ENCODE measurements at regions not wholly inside any gene's neighbourhood (a gene's known extent, or its start where the extent isn't known, plus 50 kb on each side); places are given as distances from the start of the nearest gene placed in this dataset.

DNA sequence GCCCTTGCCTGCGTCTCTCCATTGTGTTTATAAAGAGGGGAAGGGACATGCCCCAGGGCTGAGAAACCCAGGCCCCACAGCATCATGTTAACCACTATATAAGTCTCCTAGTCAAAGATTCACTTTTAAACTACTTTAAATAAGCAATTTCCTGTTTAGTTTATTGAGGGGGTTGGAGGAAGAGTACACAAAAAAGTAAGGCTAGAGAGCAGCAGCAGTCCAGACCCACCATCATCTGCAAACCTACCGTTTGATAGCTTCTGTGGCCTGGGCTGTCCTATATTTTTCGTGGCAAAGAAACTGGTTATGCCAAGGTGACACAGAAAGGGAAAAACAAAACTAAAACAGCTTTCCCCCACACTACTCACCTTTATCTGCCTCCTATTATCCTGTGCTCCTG is 646.1 kb downstream of the IRS1 start:
- DNase-seq = no peak

DNA sequence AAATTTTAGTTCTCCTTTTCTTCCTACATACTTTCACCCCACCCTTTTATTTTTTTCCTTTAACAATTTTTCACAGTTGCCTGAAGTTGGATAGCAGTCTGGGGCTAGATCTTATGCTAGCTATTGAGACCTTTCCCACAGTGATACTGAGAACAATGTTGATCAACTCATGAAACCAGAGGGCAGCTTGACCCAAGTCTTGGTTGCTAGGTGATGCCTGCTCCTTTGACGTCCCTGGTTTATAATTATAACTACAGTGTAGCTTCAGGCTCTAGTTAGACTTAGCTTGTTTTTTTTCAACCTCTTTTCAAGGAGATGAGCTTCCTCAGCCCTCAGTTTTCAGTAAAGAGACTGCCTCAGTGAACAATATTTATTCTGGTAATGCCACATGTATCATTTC is 648.5 kb downstream of the IRS1 start:
- DNase-seq = no peak

DNA sequence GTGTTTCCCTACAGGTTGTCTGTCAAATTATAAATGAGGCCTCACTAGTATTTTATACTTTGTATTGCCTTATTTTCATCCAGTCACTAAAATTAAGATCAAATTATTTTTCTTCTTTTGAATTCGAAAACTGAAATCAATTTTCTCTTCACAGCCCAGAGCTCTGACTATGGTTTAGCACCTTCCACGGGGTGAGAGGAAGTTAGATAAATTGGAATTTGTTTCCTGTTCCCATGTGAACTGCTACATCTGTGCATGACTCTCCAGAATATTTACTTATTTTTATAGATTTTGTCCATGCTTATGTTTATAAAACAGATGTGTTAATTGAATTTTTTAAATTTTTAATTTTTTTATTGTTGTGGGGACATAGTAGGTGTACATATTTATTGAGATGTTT is 656.5 kb downstream of the IRS1 start:
- DNase-seq = no peak

DNA sequence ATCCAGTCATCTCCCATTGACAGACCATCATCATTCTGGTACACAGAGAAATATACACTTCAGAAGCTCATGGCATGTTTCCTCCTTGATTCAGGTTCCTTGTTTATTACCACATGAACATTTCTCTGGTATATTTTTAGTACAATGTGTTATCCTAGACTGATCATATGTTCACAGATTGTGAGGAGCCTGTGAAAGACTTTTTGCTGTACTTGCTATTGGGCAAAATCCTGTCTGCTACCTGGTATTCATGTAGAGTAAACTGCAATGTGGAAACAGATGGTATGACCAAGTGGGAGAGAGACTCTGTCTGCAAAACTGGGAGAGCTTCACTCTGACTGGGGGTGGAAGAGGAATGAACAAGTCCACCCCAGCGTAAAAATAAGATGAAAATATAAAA is 657.2 kb downstream of the IRS1 start:
- DNase-seq = no peak

DNA sequence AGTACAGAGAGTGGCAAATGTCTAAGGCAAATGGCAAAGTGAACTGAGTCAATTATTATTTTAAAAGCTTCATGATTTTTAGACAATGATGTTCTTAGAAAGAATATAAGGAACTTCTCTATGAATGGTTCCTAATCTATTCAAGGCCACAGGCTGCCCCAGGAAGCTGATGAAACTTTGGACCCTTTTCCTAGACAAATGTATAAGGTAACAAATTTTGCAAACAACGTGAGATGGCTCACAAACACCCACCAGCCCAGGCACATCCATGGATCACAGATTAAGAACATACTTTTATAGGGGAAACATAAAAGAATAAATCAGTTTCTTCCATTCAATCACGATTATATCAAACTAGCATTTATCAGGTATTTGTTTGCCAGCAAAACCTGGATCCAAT is 659.0 kb downstream of the IRS1 start:
- no peak for DNase-seq

DNA sequence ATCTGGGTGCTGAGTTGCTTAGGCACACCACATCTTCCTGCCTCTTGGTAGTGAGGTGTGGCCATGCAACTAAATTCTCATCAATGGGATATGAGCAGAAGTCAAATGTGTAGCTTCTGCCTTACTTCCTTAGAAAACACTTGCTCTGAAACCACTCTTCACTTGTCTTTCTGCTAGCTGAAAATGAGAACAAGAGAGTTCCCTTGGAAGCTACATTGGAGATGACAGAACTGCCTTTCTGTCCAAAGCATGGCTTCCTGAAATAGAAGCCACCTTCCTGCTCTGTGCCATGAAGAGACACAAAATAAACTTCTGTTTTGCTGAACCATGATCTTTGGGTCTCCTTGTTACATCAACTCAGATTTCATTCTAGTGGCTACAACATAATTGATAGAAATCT is 659.9 kb downstream of the IRS1 start:
- DNase-seq = no peak

DNA sequence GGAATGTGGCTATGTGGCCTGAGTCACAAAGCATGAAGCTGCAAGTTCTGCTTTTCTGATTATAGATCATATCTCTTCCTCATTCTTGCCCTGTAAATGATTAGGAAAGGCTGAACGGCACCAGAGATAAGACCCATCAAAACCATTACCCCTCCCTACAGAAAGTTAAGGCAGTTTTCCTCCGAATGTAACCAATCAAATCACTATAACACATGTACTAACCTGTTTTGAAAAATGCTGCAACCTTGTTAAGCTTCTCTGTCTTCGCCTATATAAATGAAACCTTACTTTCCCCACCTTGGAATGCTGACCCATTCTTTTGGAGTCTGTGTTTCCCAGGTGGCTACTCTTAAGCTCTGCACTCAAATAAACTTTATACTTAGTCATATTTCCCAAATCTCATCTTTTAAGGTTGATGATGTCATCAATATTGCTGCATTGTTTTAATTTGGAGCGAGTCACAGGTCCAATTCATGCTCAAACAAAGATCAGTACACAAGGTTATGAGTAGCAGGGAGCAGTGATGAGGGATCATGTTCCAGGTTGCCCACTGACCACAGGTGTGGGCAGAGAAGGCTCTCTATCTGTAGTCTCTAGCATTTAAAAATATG is 662.3 kb downstream of the IRS1 start:
- no peak for DNase-seq

DNA sequence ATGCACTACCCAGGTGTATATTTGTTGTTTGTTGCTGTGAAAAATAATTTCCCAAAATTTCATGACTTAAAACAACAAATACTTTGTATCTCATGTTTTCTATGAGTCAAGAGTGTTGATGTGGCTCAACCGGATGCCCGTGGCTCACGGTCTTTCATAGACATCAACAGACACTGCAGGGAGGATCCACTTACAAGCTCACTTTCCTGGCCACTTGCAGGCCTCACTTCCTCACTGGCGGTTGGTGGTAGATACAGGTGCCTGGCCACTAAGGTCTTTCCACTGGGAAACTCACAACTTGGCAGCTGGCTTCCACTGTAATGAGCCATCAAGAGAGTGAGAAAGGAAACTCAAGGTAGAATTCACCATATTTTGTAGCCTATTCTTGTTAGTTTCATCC is 662.9 kb downstream of the IRS1 start:
- no peak for DNase-seq

DNA sequence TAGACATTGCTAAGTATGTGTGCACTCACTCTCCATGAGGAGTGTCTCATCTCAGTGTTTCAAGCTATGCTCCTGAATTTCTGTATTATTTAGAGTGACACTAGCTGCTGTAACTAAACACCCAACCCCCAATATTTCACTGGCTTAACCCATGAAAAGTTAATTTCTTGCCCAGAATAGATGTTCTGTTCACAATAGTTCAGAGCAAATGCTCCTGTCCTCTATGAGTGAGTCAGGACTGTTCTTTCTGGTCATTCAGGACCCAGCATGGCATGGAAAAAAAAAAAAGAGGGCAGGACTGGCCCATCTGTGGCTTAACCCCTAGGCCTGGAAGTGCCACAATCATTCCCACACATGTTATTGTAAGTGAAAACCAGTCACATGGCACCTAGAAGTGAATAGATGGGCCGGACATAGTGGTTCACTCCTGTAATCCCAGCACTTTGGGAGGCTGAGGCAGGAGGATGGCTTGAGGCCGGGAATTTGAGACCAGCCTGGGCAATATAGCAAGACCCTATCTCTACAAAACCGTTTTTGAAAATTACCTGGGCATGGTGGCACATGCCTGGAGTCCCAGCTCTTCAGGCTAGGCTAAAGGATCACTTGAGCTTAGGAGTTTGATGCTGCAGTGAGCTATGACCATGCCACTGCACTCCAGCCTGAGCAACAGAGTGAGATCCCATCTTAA is 663.6 kb downstream of the IRS1 start:
- no peak for DNase-seq

DNA sequence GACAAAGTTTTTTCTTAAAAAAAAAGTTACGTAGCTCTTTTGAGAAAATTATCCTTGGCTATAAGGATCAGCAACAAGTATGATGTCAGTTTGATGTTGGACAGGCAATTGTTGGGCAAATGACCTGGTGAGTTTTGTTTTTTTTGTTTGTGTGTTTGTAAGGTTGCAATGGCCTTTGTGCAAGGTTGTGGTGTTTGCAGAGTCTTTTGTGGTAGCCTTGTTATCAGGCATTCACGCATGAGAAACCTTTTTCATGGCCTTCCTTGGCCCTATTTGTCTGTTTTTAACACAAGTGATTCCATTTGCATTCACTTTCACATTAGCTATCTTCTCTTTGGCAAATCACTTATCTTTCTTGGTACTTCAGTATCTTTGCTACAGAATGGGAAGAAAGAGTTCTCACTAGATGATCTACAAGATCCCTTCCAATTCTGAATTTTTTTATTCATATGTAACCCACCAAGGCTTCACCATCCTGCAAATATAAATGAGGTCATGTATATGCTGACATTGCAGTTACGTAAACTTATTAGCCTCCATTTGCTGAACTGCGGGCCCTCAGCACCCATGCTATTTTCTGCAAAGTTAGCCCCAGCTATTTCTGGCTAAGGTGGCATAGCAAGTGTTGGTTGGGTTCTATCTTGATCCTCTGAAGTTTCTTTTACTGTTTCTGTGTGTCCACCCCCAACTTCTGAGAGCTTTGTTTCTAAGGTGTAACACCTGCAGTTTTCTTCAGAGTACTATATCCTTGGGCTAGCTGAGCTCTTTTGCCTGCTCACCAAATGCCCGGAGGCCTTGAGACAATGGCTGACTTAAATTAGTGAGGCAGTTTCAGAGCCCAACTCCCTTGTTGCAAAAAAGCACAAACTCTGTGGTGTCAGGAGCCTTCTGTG is 667.1 kb downstream of the IRS1 start:
- no peak for DNase-seq

DNA sequence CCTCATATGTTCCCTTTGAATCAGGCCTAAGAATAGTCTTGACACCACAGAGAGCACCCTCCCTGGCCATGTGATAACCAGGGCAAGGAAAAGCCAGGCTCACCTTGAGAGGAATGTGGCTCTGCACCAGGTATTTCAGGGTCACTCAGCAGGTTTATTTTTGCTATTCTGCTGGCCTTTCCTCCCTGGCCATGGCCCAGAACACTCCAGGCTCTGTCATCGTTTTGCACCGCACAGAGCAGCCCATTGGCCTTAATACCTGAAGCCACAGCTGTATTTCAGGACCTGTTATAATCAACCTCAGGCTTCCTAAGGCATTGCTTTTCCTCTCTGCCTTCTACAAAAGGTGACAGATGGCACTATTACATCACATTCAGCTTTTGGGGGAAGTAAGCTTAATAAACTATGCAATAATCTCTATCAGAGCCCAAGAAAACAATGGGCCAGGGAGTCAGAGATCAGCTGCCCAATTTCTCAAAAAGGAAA is 668.3 kb downstream of the IRS1 start:
- DNase-seq = no peak

DNA sequence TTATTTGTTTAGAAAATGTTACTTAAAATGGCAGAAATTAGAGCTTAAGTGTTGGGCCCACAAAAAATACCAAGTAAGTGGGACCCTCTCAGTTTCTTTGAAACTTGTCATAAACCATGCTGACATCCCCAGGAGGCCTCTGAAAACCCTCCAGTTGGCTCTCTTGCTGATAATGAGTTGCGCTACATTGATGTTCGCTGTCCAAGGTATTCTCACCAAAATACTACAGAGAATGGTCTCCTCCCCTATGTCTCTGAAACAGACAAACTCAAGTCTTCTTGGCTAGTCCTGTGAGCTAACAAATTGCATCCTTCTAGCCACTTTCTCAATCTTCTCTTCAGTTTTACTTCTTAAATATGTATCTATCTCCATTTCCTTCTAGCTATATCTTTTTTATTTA is 669.4 kb downstream of the IRS1 start:
- no peak for DNase-seq

DNA sequence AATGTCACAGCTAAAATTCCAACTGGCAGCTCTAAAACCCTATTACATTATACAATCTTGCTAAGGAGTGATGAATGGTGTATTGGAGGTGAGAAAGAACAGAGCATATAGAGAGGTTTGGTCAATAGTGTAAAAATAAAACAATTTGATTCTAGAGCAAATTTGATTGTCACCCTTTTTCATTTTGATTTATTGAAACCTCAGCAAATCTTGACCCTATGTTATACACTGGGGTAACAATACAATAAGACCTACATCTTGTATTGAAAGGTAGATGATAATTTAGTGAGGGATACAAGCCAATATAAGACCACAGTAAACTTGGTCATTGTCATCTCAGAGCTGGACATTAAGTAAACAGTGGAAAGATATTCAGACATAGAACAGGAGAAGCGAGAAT is 671.9 kb downstream of the IRS1 start:
- no peak for DNase-seq

DNA sequence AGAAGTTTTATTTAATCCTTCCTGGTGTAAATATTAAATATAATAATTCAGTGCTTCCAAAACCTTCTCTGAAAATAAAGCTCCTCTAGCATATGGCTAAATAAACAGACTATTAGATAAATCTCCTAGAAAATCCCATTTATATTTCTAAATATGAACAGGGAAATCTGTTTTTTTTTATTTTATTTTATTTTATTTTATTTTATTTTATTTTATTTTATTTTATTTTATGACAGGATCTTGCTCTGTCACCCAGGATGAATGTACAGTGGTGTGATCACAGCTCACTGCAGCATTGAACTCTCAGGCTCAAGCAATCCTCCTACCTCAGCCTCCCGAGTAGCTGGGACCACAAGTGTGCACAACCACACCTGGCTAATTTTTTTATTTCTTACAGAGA is 673.5 kb downstream of the IRS1 start:
- DNase-seq = no peak

DNA sequence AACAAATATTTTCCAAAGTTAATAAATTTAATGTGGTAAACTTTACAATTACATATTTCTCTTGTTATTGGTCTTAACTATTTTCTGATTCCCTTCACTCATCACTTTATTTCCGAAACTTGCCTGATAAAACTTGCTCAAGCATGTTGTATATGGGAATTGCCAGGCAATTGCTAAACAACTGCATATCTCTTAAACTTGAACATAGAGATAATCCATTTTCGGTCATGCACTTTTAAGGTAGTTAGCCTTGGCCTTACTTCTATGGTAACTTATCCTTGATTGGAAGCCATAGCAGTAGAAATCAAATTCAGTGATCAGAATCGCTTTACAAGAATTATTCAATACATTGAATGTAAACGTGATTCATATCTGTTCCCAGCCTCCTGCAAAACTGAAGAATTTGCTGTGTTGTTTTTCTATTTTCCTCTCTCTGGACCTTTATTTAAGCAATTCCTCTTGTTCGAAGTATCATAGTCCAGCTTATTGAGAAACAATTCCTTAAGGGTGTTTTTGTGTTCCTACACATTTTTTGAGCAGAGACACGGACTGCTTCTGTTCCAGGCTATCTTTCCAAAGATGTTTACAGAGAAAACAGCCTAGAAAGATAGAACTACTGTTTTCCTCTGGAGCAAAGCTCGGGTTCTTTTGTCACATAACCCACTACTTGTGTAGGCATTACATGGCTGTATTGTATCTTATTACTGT is 674.3 kb downstream of the IRS1 start:
- DNase-seq = no peak

DNA sequence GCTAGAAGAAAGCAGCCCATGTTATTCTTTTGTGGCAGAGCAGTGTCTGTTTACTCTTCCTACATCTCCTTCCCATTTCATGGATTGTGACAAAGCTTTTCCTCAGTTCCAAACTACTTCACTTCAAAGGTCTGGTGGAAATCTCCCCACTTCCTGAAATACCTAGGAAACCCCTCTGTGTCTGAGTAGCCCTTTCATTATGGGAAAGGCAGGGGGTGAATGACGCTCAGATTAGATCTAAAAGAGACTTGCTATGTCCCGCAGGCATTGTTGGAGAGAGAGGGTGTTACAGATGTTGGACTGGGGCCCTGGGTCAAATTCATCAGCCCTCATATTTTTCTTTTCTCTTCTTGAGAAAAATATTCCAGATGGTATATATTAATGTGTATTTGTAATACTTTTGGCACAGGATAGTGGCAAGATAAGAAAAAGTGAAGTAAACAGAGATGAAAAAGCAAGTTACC is 675.0 kb downstream of the IRS1 start:
- no peak for DNase-seq

DNA sequence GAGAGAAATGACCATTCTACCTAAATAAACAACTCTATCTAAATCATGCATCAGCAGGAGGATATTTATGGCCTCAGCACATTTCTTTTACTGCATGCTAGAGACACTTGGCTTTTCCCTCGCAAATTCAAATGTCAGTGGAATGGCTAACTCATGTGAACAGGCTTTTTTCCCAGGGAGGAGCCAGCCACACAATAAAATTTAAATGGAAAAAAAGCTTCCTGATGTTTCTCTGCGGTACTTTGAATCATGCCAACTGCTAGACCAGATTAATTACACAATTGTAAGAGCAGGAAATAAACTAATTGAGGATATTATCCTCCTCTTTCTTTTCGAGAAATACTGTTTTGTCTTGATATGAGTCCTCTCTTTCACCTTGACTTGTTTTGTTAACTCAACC is 676.3 kb downstream of the IRS1 start:
- no peak for DNase-seq

DNA sequence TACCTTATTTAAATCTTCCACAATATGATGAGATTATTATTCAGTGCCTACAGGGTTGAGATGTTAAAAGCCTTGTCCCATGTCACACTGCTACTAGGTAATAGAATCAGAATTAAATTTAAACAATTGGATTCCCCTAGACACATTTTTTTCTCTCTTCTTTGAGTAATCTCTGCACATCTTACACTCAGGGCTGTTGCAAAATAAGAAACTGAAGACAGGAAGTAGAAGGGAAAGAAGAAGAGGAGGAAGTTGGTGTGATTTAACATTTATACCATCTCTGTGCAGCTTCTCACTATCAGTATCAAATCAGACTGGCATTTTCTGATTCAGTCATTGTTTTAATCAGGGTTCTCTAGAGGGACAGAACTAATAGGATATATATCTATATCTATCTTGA is 677.6 kb downstream of the IRS1 start:
- DNase-seq = no peak

DNA sequence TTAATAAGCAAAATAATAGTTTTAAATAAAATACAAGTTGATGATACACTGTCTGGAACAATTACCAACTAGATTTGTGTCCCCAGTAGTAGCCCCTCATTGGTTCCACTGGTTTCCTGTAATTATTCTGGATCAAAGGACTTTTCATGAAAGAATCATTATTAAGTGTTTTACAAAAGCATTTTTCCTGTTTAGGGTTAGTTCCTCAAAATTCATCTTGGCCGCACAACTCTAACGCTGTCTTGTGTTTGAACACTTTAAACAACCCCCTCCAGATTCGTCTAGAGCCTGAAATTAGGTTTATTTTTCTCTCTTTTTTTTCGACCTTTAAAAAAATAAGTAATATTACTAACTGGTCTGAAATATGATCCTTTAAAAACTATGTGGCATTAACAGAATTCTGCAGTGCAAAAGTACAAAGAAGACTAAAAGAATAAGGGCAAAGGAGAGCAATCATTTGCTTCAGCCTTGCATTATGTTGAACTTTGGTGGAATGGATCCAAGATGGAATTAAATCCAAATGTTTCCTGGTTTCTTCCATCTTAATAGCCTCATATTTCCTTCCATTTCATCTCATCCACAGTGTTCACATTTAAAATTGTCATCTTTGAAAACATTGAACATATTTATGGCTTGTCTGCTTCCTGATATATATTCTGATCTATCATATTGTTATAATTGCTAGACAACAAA is 678.4 kb downstream of the IRS1 start:
- DNase-seq = no peak

DNA sequence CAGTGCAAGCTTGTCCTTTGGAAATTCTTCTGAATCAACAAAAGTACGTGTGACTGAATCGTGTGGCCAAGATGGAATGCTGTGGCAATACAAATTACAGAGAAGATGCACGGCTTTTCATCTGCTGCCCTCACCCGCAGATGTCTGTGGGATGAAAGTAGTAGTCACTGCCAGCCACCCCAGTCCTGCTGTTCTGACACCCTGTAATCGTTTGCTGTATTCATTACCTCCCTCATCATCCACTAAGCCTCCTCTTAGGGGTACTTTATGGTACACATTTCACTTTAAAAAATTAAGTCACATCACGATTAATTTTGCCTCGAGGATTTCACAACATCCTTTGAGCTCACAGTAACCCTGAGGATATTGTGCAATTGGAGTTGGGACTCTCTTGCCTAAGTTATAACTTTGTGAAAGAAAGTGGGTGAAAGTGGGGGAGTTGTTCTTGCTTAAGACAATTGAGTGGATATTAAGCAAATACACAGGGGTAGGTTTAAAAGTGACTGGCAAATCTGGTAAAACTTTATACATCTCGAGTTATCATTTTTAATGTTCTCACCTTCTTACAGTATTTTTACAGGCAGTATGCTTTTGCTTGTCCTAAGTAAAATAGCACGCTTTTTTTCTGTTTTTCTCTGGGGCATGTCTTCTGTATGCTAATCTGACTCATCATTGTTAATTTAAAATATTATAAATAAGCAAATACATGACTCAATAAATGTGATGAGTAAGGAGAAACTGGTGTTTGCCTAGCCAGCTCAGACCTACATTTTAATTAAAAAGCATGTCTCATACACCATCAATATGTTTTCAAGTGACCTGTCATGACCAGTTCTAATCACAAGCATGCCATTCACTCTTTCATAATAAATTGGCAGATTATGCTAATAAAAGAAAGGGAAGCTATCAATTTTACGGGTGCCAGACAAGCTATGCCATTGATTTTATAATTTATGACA is 680.9 kb downstream of the IRS1 start:
- DNase-seq = no peak

DNA sequence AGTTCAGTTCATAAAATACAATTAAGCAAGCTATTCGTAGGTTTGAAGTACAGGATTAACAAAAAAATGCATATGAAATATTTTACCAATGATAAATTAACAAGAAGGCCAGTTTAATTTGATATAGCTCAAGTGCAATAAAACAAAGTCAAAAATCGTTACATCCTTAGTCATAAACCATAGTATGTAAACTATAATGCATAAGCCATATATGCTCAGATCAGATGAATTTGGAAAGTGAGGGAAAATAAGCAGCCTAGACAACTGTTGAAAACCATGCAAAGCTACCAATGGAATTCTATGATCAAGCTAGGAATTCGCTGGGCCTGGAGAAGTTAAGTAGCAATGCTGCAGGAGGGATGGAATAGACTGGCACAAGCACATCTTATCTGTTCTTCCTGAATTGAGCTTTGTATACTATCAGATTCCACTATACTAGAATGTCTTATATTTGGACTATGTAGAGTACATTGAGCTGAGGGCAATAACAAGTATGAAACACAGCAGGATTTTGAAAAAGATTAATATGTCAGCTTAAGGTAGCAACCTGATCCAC is 682.0 kb downstream of the IRS1 start:
- no peak for DNase-seq
